SH-SY5Y (cell line): ENCODE measurements at regions not wholly inside any gene's neighbourhood (a gene's known extent, or its start where the extent isn't known, plus 50 kb on each side); places are given as distances from the start of the nearest gene placed in this dataset.

Experiments used
- GATA2 ChIP-seq: IDR thresholded peaks from 2 replicates; pipeline ENCODE4 v1.6.1; 2011; ENCODE audit warnings: mild to moderate bottlenecking, low read depth, low read length
- GATA3 ChIP-seq: IDR thresholded peaks from 2 replicates; pipeline ENCODE4 v1.6.1; 2011; ENCODE audit warnings: low read depth, mild to moderate bottlenecking, low read length, moderate library complexity

GRCh38 chr9:28025186-28025585 is 451.9 kb upstream of the C9orf72 start:
- TF ChIP-seq GATA3 (no peak), GATA2 (no peak)
